OCI-LY3 (cell line): ENCODE measurements at regions not wholly inside any gene's neighbourhood (a gene's known extent, or its start where the extent isn't known, plus 50 kb on each side); places are given as distances from the start of the nearest gene placed in this dataset.

Experiments used
- H2AFZ ChIP-seq: fragments of 200-600, 300-600 bp; shearing (Covaris generic); 2 replicates; pipeline ENCODE4 v1.6.0; 2014; ENCODE audit warnings: antibody characterized with exemption, low read depth, low read length
- H3K27ac ChIP-seq: fragments of 200-600, 300-600 bp; sonication (generic); 2 replicates; pipeline ENCODE4 v1.5.1; 2014; ENCODE audit warnings: mild to moderate bottlenecking, low read length, moderate library complexity, mixed read lengths
- H3K27me3 ChIP-seq: fragments of 200-600, 300-600 bp; sonication (generic); 2 replicates; pipeline ENCODE4 v1.6.1; 2014; ENCODE audit warnings: low read depth, low read length, mixed read lengths
- H3K36me3 ChIP-seq: fragments of 200-600, 300-600 bp; sonication (generic); replicated peaks from 2 replicates; pipeline ENCODE3; 2014; ENCODE audit warnings: low read depth, low read length, mixed read lengths
- H3K4me1 ChIP-seq: fragments of 300-600, 200-600 bp; sonication (generic); 2 replicates; pipeline ENCODE4 v1.6.1; 2014; ENCODE audit warnings: low read length, mixed read lengths
- H3K4me2 ChIP-seq: fragments of 200-600, 300-600 bp; sonication (generic); 2 replicates; pipeline ENCODE4 v1.6.1; 2014; ENCODE audit warnings: low read length, mixed read lengths
- H3K4me3 ChIP-seq: fragments of 300-600, 200-600 bp; sonication (generic); 2 replicates; pipeline ENCODE4 v1.5.1; 2014; ENCODE audit warnings: antibody characterized with exemption, mild to moderate bottlenecking, low read length, moderate library complexity
- H3K79me2 ChIP-seq: fragments of 300-600, 200-600 bp; shearing (Covaris generic); 2 replicates; pipeline ENCODE4 v1.6.1; 2014; ENCODE audit warnings: mild to moderate bottlenecking, low read length, mixed read lengths
- H3K9ac ChIP-seq: fragments of 300-600, 200-600 bp; shearing (Covaris generic); 2 replicates; pipeline ENCODE4 v1.6.0; 2014; ENCODE audit warnings: mild to moderate bottlenecking, low read length, moderate library complexity
- H3K9me3 ChIP-seq: fragments of 200-600, 300-600 bp; shearing (Covaris generic); 2 replicates; pipeline ENCODE4 v1.6.1; 2014; ENCODE audit warnings: low read length, mixed read lengths; ENCODE audit not compliant: insufficient read depth
- H4K20me1 ChIP-seq: fragments of 200-600, 300-600 bp; sonication (generic); 2 replicates; pipeline ENCODE4 v1.6.1; 2016; ENCODE audit warnings: low read length, mixed read lengths; ENCODE audit not compliant: insufficient read depth
- CTCF ChIP-seq: fragments of 200-600, 300-600 bp; sonication (generic); IDR thresholded peaks from 2 replicates; pipeline ENCODE4 v1.5.1; 2014; ENCODE audit warnings: antibody characterized with exemption, low read length, low read depth
- EZH2phosphoT487 ChIP-seq: fragments of 200-600 bp; shearing (Covaris generic); IDR thresholded peaks from 2 replicates; pipeline ENCODE4 v1.6.1; 2018; ENCODE audit warnings: antibody characterized with exemption, mixed run types, low read depth

DNA sequence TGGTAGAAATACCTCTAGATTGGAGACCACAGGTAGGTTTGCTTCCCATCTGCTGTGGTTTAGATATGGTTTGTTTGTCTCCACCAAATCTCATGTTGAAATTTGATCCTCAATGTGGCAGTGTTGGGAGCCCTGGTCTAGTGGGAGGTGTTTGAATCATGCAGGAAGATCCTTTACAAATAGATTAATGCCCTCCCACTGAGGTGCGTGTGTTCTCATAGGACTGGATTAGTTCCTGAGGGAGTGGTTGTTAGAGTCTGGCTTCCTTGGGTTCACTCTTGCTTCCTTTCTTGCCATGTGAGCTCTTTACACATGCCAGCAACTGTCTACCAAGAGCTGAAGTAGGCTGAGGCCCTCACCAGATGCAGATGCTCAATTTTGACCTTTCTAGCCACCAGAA is 391.1 kb upstream of the GRIA1 start:
- no peaks in the 10 kb centered on the region for H4K20me1 ChIP-seq
- H3K36me3 ChIP-seq: no peaks in the 10 kb centered on the region
- H3K4me1 ChIP-seq: no peaks in the 10 kb centered on the region
- no peak overlapping the region for H2AFZ ChIP-seq
- H3K27ac ChIP-seq: no peak overlapping the region
- no peaks in the 10 kb centered on the region for H3K79me2 ChIP-seq
- TF ChIP-seq CTCF: no peak
- TF ChIP-seq EZH2phosphoT487: no peak
- no peak overlapping the region for H3K4me3 ChIP-seq
- H3K4me2 ChIP-seq: no peak overlapping the region
- H3K9me3 ChIP-seq: no peaks in the 10 kb centered on the region
- no peaks in the 10 kb centered on the region for H3K27me3 ChIP-seq
- H3K9ac ChIP-seq: no peak overlapping the region

DNA sequence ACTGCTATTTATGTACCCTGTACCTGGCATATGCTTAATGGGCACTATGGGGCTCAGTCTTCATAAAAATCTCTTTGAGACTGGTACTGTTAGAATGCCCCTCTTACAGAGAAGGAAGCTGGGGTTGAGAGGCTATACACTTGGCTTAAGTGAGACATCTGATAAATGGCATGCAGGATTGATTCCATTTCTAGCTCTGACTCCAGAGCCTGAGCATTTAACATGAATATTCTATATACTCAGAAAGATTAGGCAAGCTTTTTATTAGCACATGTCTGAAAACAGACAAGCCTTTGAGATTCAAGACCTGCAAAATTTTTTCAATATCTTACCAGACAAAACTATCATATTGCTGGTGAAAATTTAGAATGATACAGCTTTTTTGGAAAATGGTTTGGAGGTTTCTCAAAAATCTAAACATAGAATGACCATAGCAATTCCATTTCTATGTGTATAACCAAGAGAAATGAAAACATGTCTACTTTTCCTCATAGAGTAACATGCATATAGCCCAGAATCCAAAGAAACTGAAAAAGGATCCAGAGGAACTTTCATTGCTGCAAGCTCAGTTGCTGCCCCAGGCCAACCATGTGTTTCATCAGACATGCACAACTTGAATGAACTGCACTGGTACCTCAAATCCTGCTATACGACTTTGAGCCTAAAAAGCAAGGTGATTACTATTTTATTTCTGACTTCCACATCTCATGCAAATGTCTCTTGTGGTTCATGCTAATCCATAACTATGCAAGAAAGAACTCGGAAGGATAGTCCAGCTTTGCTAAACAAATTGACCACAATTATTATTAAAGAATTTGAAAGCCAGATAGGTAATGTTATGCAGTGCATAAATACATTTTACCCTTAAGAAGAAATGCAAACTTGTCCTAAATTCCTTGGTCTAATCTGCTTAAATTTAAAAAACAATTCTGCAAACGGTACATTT is 389.0 kb upstream of the GRIA1 start:
- TF ChIP-seq CTCF (no peak), EZH2phosphoT487 (no peak)
- H4K20me1 ChIP-seq: no peaks in the 10 kb centered on the region

GRCh38 chr5:153116916-153117315 is 373.6 kb upstream of the GRIA1 start:
- TF ChIP-seq EZH2phosphoT487: no peak
- TF ChIP-seq CTCF: no peak
- Histone ChIP-seq H3K4me3 (no peak overlapping the region), H3K36me3 (no peaks in the 10 kb centered on the region), H3K79me2 (no peaks in the 10 kb centered on the region), H3K4me2 (no peak overlapping the region), H4K20me1 (no peaks in the 10 kb centered on the region), H3K27ac (no peak overlapping the region), H2AFZ (no peak overlapping the region), H3K4me1 (no peaks in the 10 kb centered on the region), H3K9ac (no peak overlapping the region), H3K27me3 (no peaks in the 10 kb centered on the region), H3K9me3 (no peaks in the 10 kb centered on the region)

More for the DNA sequence above, 389.0 kb upstream of the GRIA1 start:
- Histone ChIP-seq H3K4me3 (no peak overlapping the region), H3K9ac (no peak overlapping the region), H2AFZ (no peak overlapping the region), H3K27ac (no peak overlapping the region), H3K36me3 (no peaks in the 10 kb centered on the region), H3K4me1 (no peaks in the 10 kb centered on the region), H3K27me3 (no peaks in the 10 kb centered on the region), H3K4me2 (no peak overlapping the region), H3K79me2 (no peaks in the 10 kb centered on the region), H3K9me3 (no peaks in the 10 kb centered on the region)

GRCh38 chr5:153118018-153118417 is 372.5 kb upstream of the GRIA1 start:
- H3K4me1 ChIP-seq: no peaks in the 10 kb centered on the region
- TF ChIP-seq EZH2phosphoT487 (no peak), CTCF (no peak)
- H3K27ac ChIP-seq: no peak overlapping the region
- no peak overlapping the region for H3K9ac ChIP-seq
- H3K4me2 ChIP-seq: no peak overlapping the region
- no peaks in the 10 kb centered on the region for H3K79me2 ChIP-seq
- no peak overlapping the region for H3K4me3 ChIP-seq
- H3K36me3 ChIP-seq: no peaks in the 10 kb centered on the region
- no peak overlapping the region for H2AFZ ChIP-seq
- no peaks in the 10 kb centered on the region for H3K9me3 ChIP-seq
- no peaks in the 10 kb centered on the region for H4K20me1 ChIP-seq
- H3K27me3 ChIP-seq: no peaks in the 10 kb centered on the region
